Right lobe of liver (tissue), 4 donors: ENCODE measurements at regions not wholly inside any gene's neighbourhood (a gene's known extent, or its start where the extent isn't known, plus 50 kb on each side); places are given as distances from the start of the nearest gene placed in this dataset.
"Not testable (repeated sequence)": the region's sequence is repeated elsewhere in the genome, so short reads cannot be mapped to it uniquely, and the experiment has no call there.

Source experiments
- CTCF ChIP-seq, 4 donors: fragments of 200-600 bp in 3 of 4; fragments of 450-650 bp in 1 of 4; IDR thresholded peaks; one replicate each; pipeline versions ENCODE4 v1.5.1 to v1.8.0; 2016 to 2022; ENCODE audit warnings: antibody characterized with exemption in 4 of 4, mild to moderate bottlenecking in 2 of 4
- POLR2A ChIP-seq: fragments of 450-650 bp; IDR thresholded peaks from one replicate; pipeline ENCODE4 v1.6.1; 2017; ENCODE audit warnings: antibody characterized with exemption, mild to moderate bottlenecking
- donor health status: DM: no; HTN: no; CAD: no.
- donor health status: DM: no; HTN: no; CAD: no.
- donor health status: DM: no; HTN: yes; CAD: no.

GRCh38 chr16:16570055-16570454 is 191.1 kb downstream of the NPIPA7 start:
- TF ChIP-seq CTCF (IDR thresholded peaks at IDR 0.05); POLR2A: not testable (repeated sequence)
